ENCODE measurements at regions not wholly inside any gene's neighbourhood (a gene's known extent, or its start where the extent isn't known, plus 50 kb on each side); places are given as distances from the start of the nearest gene placed in this dataset.
"Not testable (repeated sequence)": the region's sequence is repeated elsewhere in the genome, so short reads cannot be mapped to it uniquely, and the experiment has no call there.

DNA sequence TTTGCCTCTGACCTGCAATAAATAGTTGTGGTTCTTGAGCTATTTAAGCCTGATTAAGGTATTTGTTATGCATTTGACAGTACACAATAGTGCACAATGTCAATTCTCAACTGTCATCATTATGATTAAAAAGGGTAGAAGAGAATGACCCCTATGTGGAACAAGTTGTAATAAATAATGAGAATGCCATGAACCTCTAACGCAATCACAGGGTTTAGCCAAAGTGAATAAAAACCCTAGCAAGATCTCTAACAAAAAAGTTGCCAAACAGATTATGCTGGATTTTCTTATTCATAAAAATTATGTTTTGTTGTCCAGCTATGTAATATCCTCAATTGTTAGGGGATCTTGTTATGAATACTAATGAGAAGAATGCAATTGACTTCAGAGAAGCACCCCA lies 387.4 kb downstream of the GPAT3 start:
- FAIRE-seq (no peak), DNase-seq (ENCODE audit: insufficient read length, low spot score) (no peak)
- no peak for TF ChIP-seq TAF1 (IDR thresholded peaks at IDR 0.05; ENCODE audit: low read depth, low read length)
- no peak for TF ChIP-seq SPI1 (IDR thresholded peaks at IDR 0.05; ENCODE audit: low read depth, low read length)
- TF ChIP-seq POLR2AphosphoS5 (IDR thresholded peaks at IDR 0.05; ENCODE audit: low read depth, low read length): no peak
- TF ChIP-seq POLR2A (IDR thresholded peaks at IDR 0.05; ENCODE audit: low read depth, low read length): no peak
- no peak for TF ChIP-seq PAX5 (IDR thresholded peaks at IDR 0.05; ENCODE audit: insufficient read depth, low read length, severe bottlenecking)
- no peak for TF ChIP-seq POU2F2 (IDR thresholded peaks at IDR 0.05; ENCODE audit: low read depth, low read length)

DNA sequence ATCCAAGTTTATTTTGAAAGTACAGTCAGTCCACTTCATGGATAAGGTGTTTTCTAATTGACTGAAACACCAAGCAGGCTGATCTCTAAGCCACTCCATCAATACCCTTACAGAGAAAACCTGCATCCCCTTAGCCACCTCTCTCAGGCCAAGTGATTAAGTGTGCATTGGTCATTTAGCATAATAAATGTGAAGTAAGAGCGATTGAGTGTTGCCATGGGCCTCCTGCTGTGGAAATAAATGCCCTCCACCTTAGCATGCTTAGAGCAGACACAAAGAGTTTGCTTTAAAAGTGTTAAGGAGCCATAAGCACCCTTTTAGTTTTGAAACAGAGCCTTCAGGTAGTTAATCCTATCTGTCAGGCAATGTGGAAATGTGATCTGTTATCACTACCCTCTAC lies 386.5 kb downstream of the GPAT3 start:
- DNase-seq (ENCODE audit: insufficient read length, low spot score) (no peak), FAIRE-seq (no peak)
- TF ChIP-seq POU2F2 (IDR thresholded peaks at IDR 0.05; ENCODE audit: low read depth, low read length) (no peak), SPI1 (IDR thresholded peaks at IDR 0.05; ENCODE audit: low read depth, low read length) (no peak)

DNA sequence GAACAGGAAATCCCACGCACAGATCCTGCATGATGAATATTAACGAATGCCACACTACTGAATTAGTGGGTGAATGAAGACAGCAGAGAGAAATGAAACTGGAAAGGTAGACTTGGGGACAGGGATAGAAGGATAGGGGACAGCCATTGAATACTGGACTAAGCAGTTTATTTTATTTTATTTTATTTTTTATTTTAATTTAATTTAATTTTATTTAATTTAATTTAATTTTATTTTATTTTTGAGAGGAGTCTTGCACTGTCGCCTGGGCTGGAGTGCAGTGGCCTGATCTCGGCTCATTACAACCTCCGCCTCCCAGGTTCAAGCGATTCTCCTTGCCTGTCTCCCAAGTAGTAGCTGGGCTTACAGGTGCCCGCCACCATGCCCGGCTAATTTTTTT lies 385.2 kb downstream of the GPAT3 start:
- FAIRE-seq (no peak), DNase-seq (ENCODE audit: insufficient read length, low spot score) (no peak)
- TF ChIP-seq PAX5 (IDR thresholded peaks at IDR 0.05; ENCODE audit: insufficient read depth, low read length, severe bottlenecking) (no peak), TAF1 (IDR thresholded peaks at IDR 0.05; ENCODE audit: low read depth, low read length) (no peak), SPI1 (IDR thresholded peaks at IDR 0.05; ENCODE audit: low read depth, low read length) (no peak), POU2F2 (IDR thresholded peaks at IDR 0.05; ENCODE audit: low read depth, low read length) (no peak), POLR2A (IDR thresholded peaks at IDR 0.05; ENCODE audit: low read depth, low read length) (no peak), POLR2AphosphoS5 (IDR thresholded peaks at IDR 0.05; ENCODE audit: low read depth, low read length) (no peak)

DNA sequence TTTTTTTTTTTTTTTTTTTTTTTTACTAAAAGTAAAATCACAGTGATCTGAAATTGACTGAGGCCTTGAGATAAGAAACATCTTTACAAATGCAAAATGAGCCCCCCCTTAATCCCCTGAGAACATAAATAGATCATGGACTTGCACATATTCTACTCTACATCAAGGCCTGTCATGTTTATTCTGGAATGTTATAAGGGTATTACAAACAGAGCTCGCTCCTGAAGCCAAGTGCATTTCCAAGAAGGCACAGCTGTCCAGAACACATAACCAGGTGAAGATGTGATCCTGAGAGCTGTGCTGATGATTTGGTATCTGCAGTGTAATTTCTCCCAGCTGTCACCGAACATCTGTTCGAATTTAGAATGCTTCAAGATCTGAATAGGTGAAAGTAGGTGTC lies 384.5 kb downstream of the GPAT3 start:
- FAIRE-seq (no peak), DNase-seq (ENCODE audit: insufficient read length, low spot score) (no peak)
- no peak for TF ChIP-seq POLR2AphosphoS5 (IDR thresholded peaks at IDR 0.05; ENCODE audit: low read depth, low read length)
- no peak for TF ChIP-seq TAF1 (IDR thresholded peaks at IDR 0.05; ENCODE audit: low read depth, low read length)
- TF ChIP-seq PAX5 (IDR thresholded peaks at IDR 0.05; ENCODE audit: insufficient read depth, low read length, severe bottlenecking): no peak
- no peak for TF ChIP-seq POLR2A (IDR thresholded peaks at IDR 0.05; ENCODE audit: low read depth, low read length)
- TF ChIP-seq SPI1 (IDR thresholded peaks at IDR 0.05; ENCODE audit: low read depth, low read length): no peak
- TF ChIP-seq POU2F2 (IDR thresholded peaks at IDR 0.05; ENCODE audit: low read depth, low read length): no peak

DNA sequence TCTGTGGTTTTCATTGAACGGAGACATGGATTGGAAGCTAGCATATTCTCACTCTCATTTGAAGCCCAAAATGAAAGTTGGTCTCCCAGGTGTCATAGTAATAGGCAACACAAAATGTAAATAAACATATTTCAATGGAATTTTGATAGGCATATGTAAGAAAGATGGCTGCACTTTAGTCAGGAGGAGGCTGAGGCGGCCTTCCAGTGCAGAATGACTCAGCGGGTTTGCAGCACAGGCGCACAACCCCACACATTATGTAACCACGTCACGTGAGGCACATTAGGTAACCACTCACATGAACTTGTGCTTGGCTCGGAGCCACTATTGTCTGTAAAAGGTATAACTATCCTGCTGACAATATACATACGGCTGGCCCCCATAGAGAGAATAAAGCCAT lies 381.7 kb downstream of the GPAT3 start:
- no peak for TF ChIP-seq POLR2AphosphoS5 (IDR thresholded peaks at IDR 0.05; ENCODE audit: low read depth, low read length)
- TF ChIP-seq SPI1 (IDR thresholded peaks at IDR 0.05; ENCODE audit: low read depth, low read length): no peak
- TF ChIP-seq POU2F2 (IDR thresholded peaks at IDR 0.05; ENCODE audit: low read depth, low read length): no peak
- TF ChIP-seq TAF1 (IDR thresholded peaks at IDR 0.05; ENCODE audit: low read depth, low read length): no peak
- TF ChIP-seq PAX5 (IDR thresholded peaks at IDR 0.05; ENCODE audit: insufficient read depth, low read length, severe bottlenecking): no peak
- TF ChIP-seq POLR2A (IDR thresholded peaks at IDR 0.05; ENCODE audit: low read depth, low read length): no peak
- no peak for FAIRE-seq

DNA sequence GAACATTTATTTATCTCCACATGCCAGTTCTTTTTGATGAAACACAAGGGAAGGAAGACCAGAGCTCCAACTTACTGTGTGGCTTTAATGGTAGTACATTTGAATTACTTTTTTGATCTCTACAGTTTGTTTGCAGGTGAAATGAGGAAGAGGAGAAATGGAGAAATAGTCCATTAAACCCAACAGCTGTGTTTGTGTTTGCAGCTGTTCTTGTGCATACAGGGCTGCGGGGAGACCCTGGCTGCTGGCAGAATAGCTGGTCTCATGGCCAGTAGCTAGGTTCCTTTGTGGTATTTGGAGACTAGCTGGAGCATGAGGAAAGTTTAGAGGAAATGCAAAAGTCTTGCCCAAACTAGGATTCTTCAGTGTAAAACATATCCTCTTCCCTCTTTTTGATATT lies 374.8 kb downstream of the GPAT3 start:
- DNase-seq (ENCODE audit: insufficient read length, low spot score): no peak
- TF ChIP-seq SPI1 (IDR thresholded peaks at IDR 0.05; ENCODE audit: low read depth, low read length) (no peak), POLR2AphosphoS5 (IDR thresholded peaks at IDR 0.05; ENCODE audit: low read depth, low read length) (no peak), TAF1 (IDR thresholded peaks at IDR 0.05; ENCODE audit: low read depth, low read length) (no peak), PAX5 (IDR thresholded peaks at IDR 0.05; ENCODE audit: insufficient read depth, low read length, severe bottlenecking) (no peak), POU2F2 (IDR thresholded peaks at IDR 0.05; ENCODE audit: low read depth, low read length) (no peak), POLR2A (IDR thresholded peaks at IDR 0.05; ENCODE audit: low read depth, low read length) (no peak)
- FAIRE-seq: no peak

More for the DNA sequence above, 381.7 kb downstream of the GPAT3 start:
- DNase-seq (ENCODE audit: insufficient read length, low spot score): no peak

DNA sequence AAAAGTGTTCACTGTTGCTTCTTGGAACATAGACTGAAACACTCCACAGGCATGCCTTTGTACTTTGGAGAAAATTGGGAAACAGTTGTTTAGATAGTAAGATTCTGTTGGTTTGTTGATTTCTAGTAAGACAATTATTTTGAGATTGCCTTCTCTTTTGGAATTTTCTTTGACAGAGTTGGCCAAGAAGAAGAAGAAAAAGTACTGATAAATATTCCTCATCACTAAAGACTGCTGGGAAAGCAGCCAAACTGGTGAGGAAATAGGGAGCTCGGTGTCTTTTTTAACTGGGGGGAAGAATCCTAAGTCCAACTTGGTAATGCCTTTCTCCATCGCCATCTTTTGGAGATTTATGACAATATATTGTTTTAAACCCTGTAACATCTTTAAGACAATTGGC lies 370.7 kb downstream of the GPAT3 start:
- no peak for TF ChIP-seq PAX5 (IDR thresholded peaks at IDR 0.05; ENCODE audit: insufficient read depth, low read length, severe bottlenecking)
- FAIRE-seq (no peak), DNase-seq (ENCODE audit: insufficient read length, low spot score) (no peak)

DNA sequence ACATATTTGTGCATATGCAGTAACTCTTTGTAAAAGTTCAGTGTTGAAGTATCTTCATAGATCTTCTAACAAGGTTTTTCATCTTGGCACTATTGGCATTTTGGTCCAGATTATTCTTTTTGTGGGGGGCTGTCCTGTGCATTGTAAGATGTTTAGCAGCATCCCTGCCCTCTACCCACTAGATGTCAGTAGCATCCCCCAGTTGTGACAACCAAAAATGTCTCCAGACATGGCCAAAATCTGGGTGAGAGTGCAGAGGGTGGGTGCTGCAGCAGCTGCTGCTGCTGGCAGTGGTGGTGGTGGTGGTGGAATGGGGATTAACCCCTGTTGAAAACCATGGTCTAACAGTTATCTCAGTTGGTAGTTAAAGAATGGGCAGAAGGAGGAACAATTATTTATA lies 370.0 kb downstream of the GPAT3 start:
- DNase-seq (ENCODE audit: insufficient read length, low spot score): no peak
- no peak for FAIRE-seq
- TF ChIP-seq SPI1 (IDR thresholded peaks at IDR 0.05; ENCODE audit: low read depth, low read length) (no peak), POU2F2 (IDR thresholded peaks at IDR 0.05; ENCODE audit: low read depth, low read length) (no peak), PAX5 (IDR thresholded peaks at IDR 0.05; ENCODE audit: insufficient read depth, low read length, severe bottlenecking) (no peak), POLR2AphosphoS5 (IDR thresholded peaks at IDR 0.05; ENCODE audit: low read depth, low read length) (no peak), TAF1 (IDR thresholded peaks at IDR 0.05; ENCODE audit: low read depth, low read length) (no peak), POLR2A (IDR thresholded peaks at IDR 0.05; ENCODE audit: low read depth, low read length) (no peak)

DNA sequence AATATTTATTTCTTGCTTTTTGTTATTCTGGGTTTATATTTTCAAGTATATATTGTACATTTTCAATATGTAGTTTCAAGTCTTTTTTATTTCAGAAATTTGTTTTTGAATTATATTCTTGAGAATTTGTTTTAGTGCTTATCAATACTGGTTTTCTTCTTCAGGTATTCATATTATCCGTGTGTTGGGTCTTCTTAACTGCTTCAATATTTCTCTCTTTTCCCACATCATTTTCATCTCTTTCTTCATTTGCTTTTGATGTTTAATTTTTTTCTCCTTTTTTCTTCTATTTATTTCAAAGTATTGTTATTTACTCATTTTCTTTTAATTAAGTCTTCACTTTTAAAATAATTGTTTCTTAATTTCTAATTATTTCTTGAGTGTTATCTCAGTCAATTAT lies 367.8 kb downstream of the GPAT3 start:
- FAIRE-seq; DNase-seq (ENCODE audit: insufficient read length, low spot score): not testable (repeated sequence)

DNA sequence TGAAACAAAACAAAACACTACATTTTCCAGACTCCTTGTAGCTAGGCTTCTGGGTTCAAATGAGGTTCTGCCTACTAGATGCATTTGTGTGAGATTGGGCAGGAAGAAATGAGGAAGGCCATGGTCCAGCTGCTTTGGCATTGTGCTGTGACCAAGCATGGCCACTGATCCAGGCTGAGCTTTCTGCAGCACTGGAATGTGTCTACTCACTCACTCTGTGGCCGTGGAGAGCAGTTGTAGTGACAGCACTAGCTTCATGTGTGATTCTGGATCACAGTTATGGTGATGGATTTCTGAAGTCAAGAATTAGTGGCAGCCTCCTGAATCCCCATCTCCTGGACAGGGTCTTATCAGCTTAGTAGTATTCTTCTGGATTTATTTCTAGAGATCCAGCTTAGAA lies 358.9 kb downstream of the GPAT3 start:
- no peak for FAIRE-seq

DNA sequence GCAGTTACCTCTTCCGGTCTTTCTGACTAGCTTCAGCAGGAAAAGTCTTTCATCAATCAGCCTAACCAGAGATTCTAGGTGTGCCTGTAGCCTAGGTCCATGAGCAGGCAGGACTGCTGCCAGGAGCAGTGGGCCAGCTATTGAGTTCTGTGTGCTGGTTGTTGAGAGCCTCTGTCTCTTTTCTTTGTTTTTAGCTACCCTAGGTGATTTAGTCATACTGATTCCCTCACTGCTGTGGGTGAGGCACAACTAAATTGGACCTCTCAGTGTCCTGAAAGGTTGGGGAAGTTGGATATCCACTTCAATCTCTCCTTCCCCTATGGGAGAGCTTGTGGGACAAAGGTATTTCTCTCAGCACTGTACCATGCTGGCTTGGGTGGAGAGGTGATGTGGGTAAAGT lies 354.9 kb downstream of the GPAT3 start:
- TF ChIP-seq SPI1 (IDR thresholded peaks at IDR 0.05; ENCODE audit: low read depth, low read length): no peak
- TF ChIP-seq PAX5 (IDR thresholded peaks at IDR 0.05; ENCODE audit: insufficient read depth, low read length, severe bottlenecking): no peak
- no peak for TF ChIP-seq TAF1 (IDR thresholded peaks at IDR 0.05; ENCODE audit: low read depth, low read length)
- no peak for TF ChIP-seq POLR2A (IDR thresholded peaks at IDR 0.05; ENCODE audit: low read depth, low read length)
- no peak for TF ChIP-seq POLR2AphosphoS5 (IDR thresholded peaks at IDR 0.05; ENCODE audit: low read depth, low read length)
- no peak for TF ChIP-seq POU2F2 (IDR thresholded peaks at IDR 0.05; ENCODE audit: low read depth, low read length)
- no peak for FAIRE-seq
- DNase-seq (ENCODE audit: insufficient read length, low spot score): no peak

More for the DNA sequence above, 358.9 kb downstream of the GPAT3 start:
- DNase-seq (ENCODE audit: insufficient read length, low spot score): no peak
- TF ChIP-seq SPI1 (IDR thresholded peaks at IDR 0.05; ENCODE audit: low read depth, low read length) (no peak), POLR2AphosphoS5 (IDR thresholded peaks at IDR 0.05; ENCODE audit: low read depth, low read length) (no peak), POLR2A (IDR thresholded peaks at IDR 0.05; ENCODE audit: low read depth, low read length) (no peak), POU2F2 (IDR thresholded peaks at IDR 0.05; ENCODE audit: low read depth, low read length) (no peak), PAX5 (IDR thresholded peaks at IDR 0.05; ENCODE audit: insufficient read depth, low read length, severe bottlenecking) (no peak), TAF1 (IDR thresholded peaks at IDR 0.05; ENCODE audit: low read depth, low read length) (no peak)
